Stimulated activated CD8-positive, alpha-beta memory T cell treated with anti-CD3 and anti-CD28 coated beads, Interleukin-15, amount 100 ng/mL, for 48 hours (primary cell): ENCODE measurements at regions not wholly inside any gene's neighbourhood (a gene's known extent, or its start where the extent isn't known, plus 50 kb on each side); places are given as distances from the start of the nearest gene placed in this dataset.
"Not testable (repeated sequence)": the region's sequence is repeated elsewhere in the genome, so short reads cannot be mapped to it uniquely, and the experiment has no call there.

Experiments used
- DNase-seq, 2 donors: peaks; one replicate each; pipeline ENCODE4 v3.0.0-alpha.2; 2020; ENCODE audit warnings: low read depth in 2 of 2

GRCh38 chr6:2376429-2377355 lies 131.3 kb upstream of the GMDS start:
- no peak for DNase-seq

- DNase-seq: no peak
These were observed 130.0 kb upstream of the GMDS start for GRCh38 chr6:2375443-2375842.

- DNase-seq: no peak
These were observed 124.2 kb upstream of the GMDS start for GRCh38 chr6:2369606-2370005.

GRCh38 chr6:2363211-2363610 lies 117.8 kb upstream of the GMDS start:
- no peak for DNase-seq

GRCh38 chr6:2361195-2361594 lies 115.8 kb upstream of the GMDS start:
- no peak for DNase-seq

GRCh38 chr6:2360716-2361115 lies 115.3 kb upstream of the GMDS start:
- no peak for DNase-seq

GRCh38 chr6:2360126-2360525 lies 114.7 kb upstream of the GMDS start:
- DNase-seq: no peak

GRCh38 chr6:2355150-2355549 lies 109.7 kb upstream of the GMDS start:
- no peak for DNase-seq

GRCh38 chr6:2354138-2354491 lies 108.7 kb upstream of the GMDS start:
- no peak for DNase-seq

- peak in 1 of 2 donors; percentile 16 for DNase-seq
These were observed 108.2 kb upstream of the GMDS start for GRCh38 chr6:2353412-2354137.

- DNase-seq: no peak
These were observed 106.5 kb upstream of the GMDS start for GRCh38 chr6:2351807-2352431.

- DNase-seq: no peak
These were observed 105.7 kb upstream of the GMDS start for GRCh38 chr6:2351090-2351489.

- no peak for DNase-seq
These were observed 100.7 kb upstream of the GMDS start for GRCh38 chr6:2346078-2346477.

GRCh38 chr6:2344319-2344905 lies 99.0 kb upstream of the GMDS start:
- no peak for DNase-seq

GRCh38 chr6:2327591-2327990 lies 82.2 kb upstream of the GMDS start:
- no peak for DNase-seq

- no peak for DNase-seq
These were observed 79.0 kb upstream of the GMDS start for GRCh38 chr6:2324166-2324953.

- not testable (repeated sequence) for DNase-seq
These were observed 72.1 kb upstream of the GMDS start for GRCh38 chr6:2317498-2317897.

- no peak for DNase-seq
These were observed 69.2 kb upstream of the GMDS start for GRCh38 chr6:2314641-2315040.

GRCh38 chr6:2310042-2310441 lies 64.6 kb upstream of the GMDS start:
- no peak for DNase-seq

GRCh38 chr6:2309122-2309521 lies 63.7 kb upstream of the GMDS start:
- DNase-seq: no peak

GRCh38 chr6:2307799-2308198 lies 62.4 kb upstream of the GMDS start:
- no peak for DNase-seq
